GM12878 (cell line): ENCODE measurements at regions not wholly inside any gene's neighbourhood (a gene's known extent, or its start where the extent isn't known, plus 50 kb on each side); places are given as distances from the start of the nearest gene placed in this dataset.

Experiments
- ATAC-seq: fragments of 200-7000 bp; cut with Tn5 transposase; 3 replicates; pipeline ENCODE4 v1.9.1; 2020; ENCODE audit warnings: mild to moderate bottlenecking, moderate library complexity
- BruUV-seq: library from RNA; stranded (reverse); fragments of 400-500 nt; replicated peaks from 2 replicates; lab custom pipeline; 2021; lab: Mats Ljungman, UMichigan
- CTCF ChIA-PET: fragments of 300-600 bp; sonication (Branson Sonifier 250); formaldehyde crosslinking; extraction: SDS; loops from one replicate; lab custom pipeline; 2021; ENCODE audit warnings: inconsistent platforms; lab: Yijun Ruan, JAX
- POLR2A ChIA-PET: fragments of 350-600 bp; formaldehyde crosslinking; extraction: SDS; loops from one replicate; lab custom pipeline; 2021; ENCODE audit warnings: inconsistent platforms; lab: Charles Lee
- RAD21 ChIA-PET: fragments of 300-600 bp; sonication (Branson Sonifier 250); formaldehyde crosslinking; loops from one replicate; lab custom pipeline; 2023; ENCODE audit warnings: antibody characterized with exemption; ENCODE audit not compliant: unreplicated experiment; lab: Charles Lee
- SMC1A ChIA-PET: fragments of 300-600 bp; sonication (Branson Sonifier 250); formaldehyde crosslinking; loops from one replicate; lab custom pipeline; 2023; ENCODE audit not compliant: unreplicated experiment, uncharacterized antibody; lab: Charles Lee
- DNase-seq: peaks from one replicate; pipeline ENCODE4 v3.0.0-alpha.2; 2011; ENCODE audit warnings: low read depth, low spot score
- FAIRE-seq: peaks from 3 replicates; lab custom pipeline; 2011; peaks lifted over from hg19 to GRCh38; lab: Jason Lieb, UNC
- H2AFZ ChIP-seq: 2 replicates; pipeline ENCODE4 v1.6.0; 2011; ENCODE audit warnings: low read depth, low read length, control low read depth; ENCODE audit not compliant: control insufficient read depth
- H3K27ac ChIP-seq: 2 replicates; pipeline ENCODE4 v1.5.1; 2011; ENCODE audit warnings: control low read depth; ENCODE audit not compliant: control insufficient read depth, insufficient read depth
- H3K27me3 ChIP-seq, 2 experiments: replicated peaks in 1 of 2; 2 replicates each; pipeline versions ENCODE4 v1.6.0 to v1.6.1; 2011; ENCODE audit warnings: low read length in 1 of 2; ENCODE audit not compliant: control insufficient read depth in 2 of 2, insufficient read depth in 2 of 2
- H3K36me3 ChIP-seq, 2 experiments: 2 replicates each; pipeline ENCODE4 v1.5.1; 2011; ENCODE audit warnings: low read length in 1 of 2; ENCODE audit not compliant: control insufficient read depth in 2 of 2, insufficient read depth in 2 of 2
- H3K4me1 ChIP-seq: 2 replicates; pipeline ENCODE4 v1.6.1; 2011; ENCODE audit warnings: mild to moderate bottlenecking, low read length, moderate library complexity, mixed read lengths; ENCODE audit not compliant: control insufficient read depth, insufficient read depth
- H3K4me2 ChIP-seq: 2 replicates; pipeline ENCODE4 v1.6.0; 2011; ENCODE audit warnings: control low read depth; ENCODE audit not compliant: control insufficient read depth, insufficient read depth
- H3K4me3 ChIP-seq: fragments of 200-600 bp; sonication (generic); 2 replicates; pipeline ENCODE4 v1.5.1; 2016
- H3K79me2 ChIP-seq: 2 replicates; pipeline ENCODE4 v1.6.0; 2011; ENCODE audit warnings: low read length; ENCODE audit not compliant: control insufficient read depth, insufficient read depth
- H3K9ac ChIP-seq: 2 replicates; pipeline ENCODE4 v1.8.0; 2011; ENCODE audit warnings: low read length, control low read depth, mixed read lengths; ENCODE audit not compliant: control insufficient read depth, insufficient read depth
- H3K9me3 ChIP-seq: replicated peaks from 3 replicates; pipeline ENCODE4 v1.5.1; 2011; ENCODE audit warnings: mild to moderate bottlenecking, low read length; ENCODE audit not compliant: control insufficient read depth, insufficient read depth
- H4K20me1 ChIP-seq: 2 replicates; pipeline ENCODE4 v1.6.0; 2011; ENCODE audit not compliant: control insufficient read depth, insufficient read depth
- ATF7 ChIP-seq: fragments of 450-650 bp; IDR thresholded peaks from 2 replicates; pipeline ENCODE4 v1.6.1; 2016; ENCODE audit warnings: low read depth, mild to moderate bottlenecking
- CEBPZ ChIP-seq: fragments of 150-350 bp; IDR thresholded peaks from 2 replicates; pipeline ENCODE4 v1.6.1; 2016; ENCODE audit warnings: low read depth, low read length
- ELK1 ChIP-seq: IDR thresholded peaks from 2 replicates; pipeline ENCODE4 v1.6.1; 2012; ENCODE audit warnings: low read depth, low read length, improper control_type of control experiment
- HDAC2 ChIP-seq: fragments of 200-600 bp; sonication (generic); IDR thresholded peaks from 2 replicates; pipeline ENCODE4 v1.6.1; 2017
- KDM1A ChIP-seq: fragments of 200-600 bp; sonication (generic); IDR thresholded peaks from 2 replicates; pipeline ENCODE4 v1.6.1; 2016; ENCODE audit warnings: borderline replicate concordance
- KLF5 ChIP-seq: fragments of 450-650 bp; IDR thresholded peaks from 2 replicates; pipeline ENCODE4 v1.6.1; 2014; ENCODE audit warnings: mild to moderate bottlenecking; ENCODE audit not compliant: partially characterized antibody
- NR2C1 ChIP-seq: fragments of 450-650 bp; IDR thresholded peaks from 2 replicates; pipeline ENCODE4 v1.6.1; 2017; ENCODE audit warnings: antibody characterized with exemption, mild to moderate bottlenecking, moderate library complexity
- PRDM15 ChIP-seq: fragments of 450-650 bp; formaldehyde crosslinking; IDR thresholded peaks from 2 replicates; pipeline ENCODE4 v1.4.0; 2020; ENCODE audit warnings: mild to moderate bottlenecking, moderate library complexity
- SREBF2 ChIP-seq: IDR thresholded peaks from 2 replicates; pipeline ENCODE4 v1.6.1; 2012; ENCODE audit warnings: mild to moderate bottlenecking, low read length
- STAT3 ChIP-seq: IDR thresholded peaks from 2 replicates; pipeline ENCODE4 v1.6.1; 2011; ENCODE audit warnings: low read depth, low read length, improper control_type of control experiment
- SUZ12 ChIP-seq: fragments of 200-600 bp; sonication (generic); IDR thresholded peaks from one replicate; pipeline ENCODE4 v1.6.1; 2018; ENCODE audit warnings: antibody characterized with exemption, mild to moderate bottlenecking; ENCODE audit not compliant: unreplicated experiment
- YBX1 ChIP-seq: fragments of 450-650 bp; IDR thresholded peaks from 2 replicates; pipeline ENCODE4 v1.6.1; 2016; ENCODE audit warnings: antibody characterized with exemption
- ZBTB11 ChIP-seq: fragments of 450-650 bp; formaldehyde crosslinking; IDR thresholded peaks from 2 replicates; pipeline ENCODE4 v1.5.0; 2022; ENCODE audit warnings: mild to moderate bottlenecking, missing genetic modification characterization
- ZNF217 ChIP-seq: fragments of 450-650 bp; IDR thresholded peaks from 2 replicates; pipeline ENCODE4 v1.6.1; 2017; ENCODE audit warnings: antibody characterized with exemption, mild to moderate bottlenecking
- ZZZ3 ChIP-seq: IDR thresholded peaks from 2 replicates; pipeline ENCODE4 v1.6.1; 2011; ENCODE audit warnings: low read depth; ENCODE audit not compliant: control insufficient read depth, insufficient read length
- WGBS: methylation state at CpG from one replicate; pipeline ENCODE4 v1.1.6; 2016; ENCODE audit warnings: low lambda C conversion rate; ENCODE audit not compliant: insufficient replicate concordance, insufficient coverage; ENCODE audit errors: missing lambda C conversion rate; 5-methylcytosine and 5-hydroxymethylcytosine counted together
- in situ Hi-C: fragments of 300-500 bp; cut with MboI; formaldehyde crosslinking; loops from 9 replicates; pipeline ENCODE4 v1.14.3; 2018; ENCODE audit warnings: mixed read lengths
- intact Hi-C: fragments of 100-400 bp; cut with micrococcal nuclease; formaldehyde crosslinking; loops from one replicate; pipeline ENCODE4 v1.14.2; 2022; ENCODE audit not compliant: unreplicated experiment

- in situ Hi-C loops (no loop called here), intact Hi-C loops (loop anchor here (10.0 kb wide), 2 partner anchors 263 to 1083 kb away; no protein-coding TSS in a partner anchor)
- BruUV-seq: no TSS peak
- no peaks in the 10 kb centered on the region for H3K36me3 ChIP-seq
- ChIA-PET RAD21 (no interaction called here), CTCF (no interaction called here), POLR2A (no interaction called here), SMC1A (no interaction called here)
- no peaks in the 10 kb centered on the region for H3K27me3 ChIP-seq
- H3K4me3 ChIP-seq: no peak overlapping the region
- no peak for FAIRE-seq
- H3K27ac ChIP-seq: no peak overlapping the region
- no peaks in the 10 kb centered on the region for H3K4me1 ChIP-seq
- ATAC-seq: no peak
- H3K9ac ChIP-seq: no peak overlapping the region
- 0% methylated on average over 1 of the region's 1 CpG for WGBS
- no peak overlapping the region for H3K4me2 ChIP-seq
- DNase-seq: no peak
- no peak overlapping the region for H2AFZ ChIP-seq
- no peaks in the 10 kb centered on the region for H3K79me2 ChIP-seq
- H4K20me1 ChIP-seq: no peaks in the 10 kb centered on the region
- no peaks in the 10 kb centered on the region for H3K9me3 ChIP-seq
- TF ChIP-seq HDAC2: no peak
- no peak for TF ChIP-seq ZBTB11 (CRISPR knock-in tag)
- TF ChIP-seq ZZZ3: no peak
- no peak for TF ChIP-seq SREBF2
- no peak for TF ChIP-seq PRDM15 (CRISPR knock-in tag)
- TF ChIP-seq KLF5: no peak
- TF ChIP-seq KDM1A: no peak
- no peak for TF ChIP-seq YBX1
- no peak for TF ChIP-seq NR2C1
- no peak for TF ChIP-seq STAT3
- TF ChIP-seq SUZ12: no peak
- TF ChIP-seq ATF7: no peak
- no peak for TF ChIP-seq ZNF217
- no peak for TF ChIP-seq ELK1
- no peak for TF ChIP-seq CEBPZ
Measured at GRCh38 chr11:87462171-87462570, 424.4 kb downstream of the TMEM135 start.
